ENCODE measurements at regions not wholly inside any gene's neighbourhood (a gene's known extent, or its start where the extent isn't known, plus 50 kb on each side); places are given as distances from the start of the nearest gene placed in this dataset.

GRCh38 chr16:74224828-74225612 is 71.6 kb upstream of the PSMD7 start:
- no peak for TF ChIP-seq CTCF (conservative IDR thresholded peaks at IDR 0.05)
- TF ChIP-seq ZFX (IDR thresholded peaks at IDR 0.05): no peak

All from C4-2B (cell line).